Keratinocyte (primary cell): ENCODE measurements at regions not wholly inside any gene's neighbourhood (a gene's known extent, or its start where the extent isn't known, plus 50 kb on each side); places are given as distances from the start of the nearest gene placed in this dataset.
A peak's percentile ranks its signal among the peaks of the same experiment; 100 is the strongest.

Experiments used
- DNase-seq: peaks from one replicate; pipeline ENCODE4 v3.0.0-alpha.2; 2011; ENCODE audit warnings: low read depth, missing footprints, low spot score
- FAIRE-seq: peaks from 2 replicates; lab custom pipeline; 2011; peaks lifted over from hg19 to GRCh38; lab: Jason Lieb, UNC
- H2AFZ ChIP-seq: 2 replicates; pipeline ENCODE4 v1.6.0; 2012; ENCODE audit warnings: low read length, control low read depth, inconsistent platforms; ENCODE audit not compliant: control insufficient read depth
- H3K27ac ChIP-seq: 2 replicates; pipeline ENCODE4 v1.5.1; 2011; ENCODE audit warnings: low read length; ENCODE audit not compliant: control insufficient read depth, insufficient read depth
- H3K27me3 ChIP-seq: 3 replicates; pipeline ENCODE4 v1.6.0; 2011; ENCODE audit warnings: low read length; ENCODE audit not compliant: control insufficient read depth, insufficient read depth; ENCODE audit errors: extremely low read depth
- H3K36me3 ChIP-seq, 2 experiments: 2 replicates in 1 of 2; 3 replicates in 1 of 2; pipeline ENCODE4 v1.5.1; 2011; ENCODE audit warnings: low read length in 2 of 2, mild to moderate bottlenecking in 1 of 2; ENCODE audit not compliant: control insufficient read depth in 2 of 2, insufficient read depth in 2 of 2; ENCODE audit errors: extremely low read depth in 1 of 2
- H3K4me1 ChIP-seq: 3 replicates; pipeline ENCODE4 v1.5.1; 2011; ENCODE audit warnings: low read length; ENCODE audit not compliant: control insufficient read depth, insufficient read depth; ENCODE audit errors: extremely low read depth
- H3K4me2 ChIP-seq: 3 replicates; pipeline ENCODE4 v1.6.0; 2011; ENCODE audit warnings: low read depth, low read length; ENCODE audit not compliant: control insufficient read depth, insufficient read depth; ENCODE audit errors: extremely low read depth
- H3K4me3 ChIP-seq, 3 experiments: fragments of 200-600 bp in 1 of 3; sonication (generic) in 1 of 3; 2 replicates in 2 of 3; 3 replicates in 1 of 3; pipeline ENCODE4 v1.5.1; 2011 to 2016; ENCODE audit warnings: low read length in 3 of 3, mild to moderate bottlenecking in 3 of 3, control low read depth in 2 of 3, inconsistent platforms in 1 of 3, low read depth in 1 of 3, mixed read lengths in 1 of 3, mixed run types in 1 of 3, moderate library complexity in 1 of 3; ENCODE audit not compliant: control insufficient read depth in 2 of 3, insufficient read depth in 2 of 3; ENCODE audit errors: extremely low read depth in 1 of 3
- H3K79me2 ChIP-seq: 2 replicates; pipeline ENCODE4 v1.6.0; 2012; ENCODE audit warnings: low read length; ENCODE audit not compliant: control insufficient read depth, insufficient read depth
- H3K9ac ChIP-seq: 3 replicates; pipeline ENCODE4 v1.6.0; 2011; ENCODE audit warnings: low read length; ENCODE audit not compliant: control insufficient read depth, insufficient read depth; ENCODE audit errors: extremely low read depth
- H3K9me1 ChIP-seq: 3 replicates; pipeline ENCODE4 v1.6.0; 2011; ENCODE audit warnings: low read length; ENCODE audit not compliant: control insufficient read depth, insufficient read depth; ENCODE audit errors: extremely low read depth
- H3K9me3 ChIP-seq: 2 replicates; pipeline ENCODE4 v1.5.1; 2012; ENCODE audit warnings: low read depth, low read length; ENCODE audit not compliant: control insufficient read depth
- H4K20me1 ChIP-seq: 3 replicates; pipeline ENCODE4 v1.6.0; 2011; ENCODE audit warnings: low read length; ENCODE audit not compliant: control insufficient read depth, insufficient read depth; ENCODE audit errors: extremely low read depth
- CTCF ChIP-seq, 3 experiments: IDR thresholded peaks in 1 of 3; conservative IDR thresholded peaks in 1 of 3; optimal IDR thresholded peaks in 1 of 3; 2 replicates in 2 of 3; 3 replicates in 1 of 3; pipeline versions ENCODE3 to v1.5.1; 2011; ENCODE audit warnings: low read length in 3 of 3, mild to moderate bottlenecking in 3 of 3, moderate library complexity in 2 of 3, control low read depth in 1 of 3, inconsistent platforms in 1 of 3; ENCODE audit not compliant: insufficient read depth in 2 of 3; ENCODE audit errors: extremely low read depth in 1 of 3
- EZH2 ChIP-seq: IDR thresholded peaks from one replicate; pipeline ENCODE4 v1.6.1; 2012; ENCODE audit warnings: inconsistent platforms, mild to moderate bottlenecking, low read length, moderate library complexity
- dilution Hi-C: fragments of 300-500 bp; cut with MboI; formaldehyde crosslinking; loops from one replicate; pipeline ENCODE4 v1.7.0; 2020; ENCODE audit warnings: low sequenced_read_pairs; ENCODE audit not compliant: extremely low pct_ligation_motif_present

GRCh38 chr1:188127507-188127906, 1298.8 kb downstream of the PLA2G4A start:
- no peak overlapping the region for H2AFZ ChIP-seq
- FAIRE-seq (no peak), DNase-seq (no peak)
- no peak overlapping the region for H3K4me2 ChIP-seq
- dilution Hi-C loops, result no loop called here
- H3K9ac ChIP-seq, result no peak overlapping the region
- H3K4me3 ChIP-seq, result no peak overlapping the region
- TF ChIP-seq CTCF (optimal IDR thresholded peaks at IDR 0.05 in 1 of 3, IDR thresholded peaks at IDR 0.05 in 1 of 3, conservative IDR thresholded peaks at IDR 0.05 in 1 of 3; ENCODE audit: extremely low read depth in 1 of 3, insufficient read depth in 2 of 3, low read length in 3 of 3) (no peak), EZH2 (no peak)
- H4K20me1 ChIP-seq, result no peaks in the 10 kb centered on the region
- H3K4me1 ChIP-seq, result no peaks in the 10 kb centered on the region
- H3K9me3 ChIP-seq, result no peaks in the 10 kb centered on the region
- no peaks in the 10 kb centered on the region for H3K79me2 ChIP-seq
- H3K27ac ChIP-seq, result no peak overlapping the region
- H3K27me3 ChIP-seq, result no peaks in the 10 kb centered on the region
- H3K36me3 ChIP-seq, result no peaks in the 10 kb centered on the region
- H3K9me1 ChIP-seq, result no peaks in the 10 kb centered on the region

DNA sequence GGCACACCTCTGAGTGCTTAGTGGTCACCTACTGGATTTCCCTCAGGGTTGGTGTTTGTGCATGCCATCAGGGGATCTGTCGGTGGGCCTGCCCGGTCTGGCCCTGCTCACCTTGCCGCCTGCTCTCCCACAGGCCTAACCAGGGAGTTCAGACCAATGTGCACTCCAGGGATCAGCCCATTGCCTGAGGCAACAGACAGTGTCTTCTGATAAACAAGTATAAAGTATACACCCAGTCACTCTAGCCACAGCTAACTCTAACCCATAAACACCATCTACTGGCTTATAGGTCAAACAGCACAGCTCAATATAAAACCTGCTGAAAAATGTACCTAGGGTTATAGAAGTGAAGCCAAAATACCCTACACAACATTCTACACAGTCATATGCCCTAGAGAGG, 1300.0 kb downstream of the PLA2G4A start:
- no peak overlapping the region for H3K4me2 ChIP-seq
- no peak overlapping the region for H3K9ac ChIP-seq
- dilution Hi-C loops, result no loop called here
- H3K27ac ChIP-seq, result no peak overlapping the region
- no peak for FAIRE-seq
- H3K9me1 ChIP-seq, result no peaks in the 10 kb centered on the region
- no peaks in the 10 kb centered on the region for H3K79me2 ChIP-seq
- no peaks in the 10 kb centered on the region for H3K9me3 ChIP-seq
- no peak overlapping the region for H3K4me3 ChIP-seq
- no peaks in the 10 kb centered on the region for H3K4me1 ChIP-seq
- H3K27me3 ChIP-seq, result no peaks in the 10 kb centered on the region
- H4K20me1 ChIP-seq, result no peaks in the 10 kb centered on the region
- no peaks in the 10 kb centered on the region for H3K36me3 ChIP-seq
- TF ChIP-seq EZH2 (no peak), CTCF (optimal IDR thresholded peaks at IDR 0.05 in 1 of 3, IDR thresholded peaks at IDR 0.05 in 1 of 3, conservative IDR thresholded peaks at IDR 0.05 in 1 of 3; ENCODE audit: extremely low read depth in 1 of 3, insufficient read depth in 2 of 3, low read length in 3 of 3) (peak in 1 of 3 experiments; percentile 18)
- DNase-seq, result no peak
- no peak overlapping the region for H2AFZ ChIP-seq
